ENCODE measurements at regions not wholly inside any gene's neighbourhood (a gene's known extent, or its start where the extent isn't known, plus 50 kb on each side); places are given as distances from the start of the nearest gene placed in this dataset.

- DNase-seq, result peak; percentile 42
- Mint-ChIP-seq H3K9me3 (ENCODE audit: insufficient read depth) (no peaks in the 10 kb centered on the region), H3K4me3 (no peak overlapping the region), H3K27me3 (peaks cover 56% of the 10 kb centered on the region), H3K27ac (no peak overlapping the region), H3K4me1 (peaks cover 8% of the 10 kb centered on the region)
- 21% methylated on average over 4 of the region's 7 CpGs for WGBS (ENCODE audit: insufficient coverage)
- Histone ChIP-seq H3K36me3 (replicated peaks in 1 of 2; ENCODE audit: control extremely low read depth in 1 of 2, control insufficient read depth in 1 of 2, extremely low read depth in 1 of 2, insufficient read depth in 2 of 2, low read length in 1 of 2) (no peaks in the 10 kb centered on the region), H3K9me3 (ENCODE audit: control extremely low read depth in 1 of 3, control insufficient read depth in 2 of 3, insufficient read depth in 1 of 3, low read length in 2 of 3) (peaks cover 0 to 3% (median 0%) of the 10 kb centered on the region in 3 donors), H3K79me2 (ENCODE audit: control insufficient read depth, insufficient read depth, low read length) (no peaks in the 10 kb centered on the region), H3K27me3 (replicated peaks in 1 of 4; ENCODE audit: control extremely low read depth in 1 of 4, control insufficient read depth in 3 of 4, insufficient read depth in 4 of 4, low read length in 3 of 4) (peaks cover 0 to 19% (median 16%) of the 10 kb centered on the region in 4 experiments), H3K4me1 (ENCODE audit: control insufficient read depth in 2 of 2, insufficient read depth in 2 of 2, low read length in 2 of 2) (peaks cover 0 to 4% of the 10 kb centered on the region in 2 donors), H3K27ac (ENCODE audit: low read length in 2 of 2) (no peak overlapping the region), H3K9ac (ENCODE audit: low read length) (no peak overlapping the region), H4K20me1 (ENCODE audit: control insufficient read depth, insufficient read depth, low read length, poor library complexity, severe bottlenecking) (no peaks in the 10 kb centered on the region), H3K4me2 (replicated peaks; ENCODE audit: low read depth, low read length, poor library complexity, severe bottlenecking) (no peak overlapping the region), H2AFZ (ENCODE audit: insufficient read depth, low read depth, low read length, poor library complexity, severe bottlenecking) (no peak overlapping the region), H3K4me3 (ENCODE audit: control extremely low read depth in 1 of 5, extremely low read depth in 1 of 5, insufficient read depth in 1 of 5, low read depth in 2 of 5, low read length in 4 of 5) (no peak overlapping the region)
- intact Hi-C loops (cut with micrococcal nuclease), result no loop called here
- ChIA-PET CTCF (interaction anchor here (0.7 to 2.8 kb wide), 6 partner anchors 11 to 1718 kb away, joined by 3 to 6 read pairs (median 4); no protein-coding TSS in a partner anchor), POLR2A (no interaction called here)
- no peak for ATAC-seq (ENCODE audit: low read depth)
- TF ChIP-seq, protein P1, sequence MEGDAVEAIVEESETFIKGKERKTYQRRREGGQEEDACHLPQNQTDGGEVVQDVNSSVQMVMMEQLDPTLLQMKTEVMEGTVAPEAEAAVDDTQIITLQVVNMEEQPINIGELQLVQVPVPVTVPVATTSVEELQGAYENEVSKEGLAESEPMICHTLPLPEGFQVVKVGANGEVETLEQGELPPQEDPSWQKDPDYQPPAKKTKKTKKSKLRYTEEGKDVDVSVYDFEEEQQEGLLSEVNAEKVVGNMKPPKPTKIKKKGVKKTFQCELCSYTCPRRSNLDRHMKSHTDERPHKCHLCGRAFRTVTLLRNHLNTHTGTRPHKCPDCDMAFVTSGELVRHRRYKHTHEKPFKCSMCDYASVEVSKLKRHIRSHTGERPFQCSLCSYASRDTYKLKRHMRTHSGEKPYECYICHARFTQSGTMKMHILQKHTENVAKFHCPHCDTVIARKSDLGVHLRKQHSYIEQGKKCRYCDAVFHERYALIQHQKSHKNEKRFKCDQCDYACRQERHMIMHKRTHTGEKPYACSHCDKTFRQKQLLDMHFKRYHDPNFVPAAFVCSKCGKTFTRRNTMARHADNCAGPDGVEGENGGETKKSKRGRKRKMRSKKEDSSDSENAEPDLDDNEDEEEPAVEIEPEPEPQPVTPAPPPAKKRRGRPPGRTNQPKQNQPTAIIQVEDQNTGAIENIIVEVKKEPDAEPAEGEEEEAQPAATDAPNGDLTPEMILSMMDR (IDR thresholded peaks at IDR 0.05), result peak; percentile 73
- no peak for TF ChIP-seq EZH2 (IDR thresholded peaks at IDR 0.05; ENCODE audit: borderline replicate concordance, insufficient read depth, low read depth, low read length, poor library complexity, severe bottlenecking)
These were observed 159.7 kb downstream of the POLR2M start for GRCh38 chr15:57866149-57866736.

DNA sequence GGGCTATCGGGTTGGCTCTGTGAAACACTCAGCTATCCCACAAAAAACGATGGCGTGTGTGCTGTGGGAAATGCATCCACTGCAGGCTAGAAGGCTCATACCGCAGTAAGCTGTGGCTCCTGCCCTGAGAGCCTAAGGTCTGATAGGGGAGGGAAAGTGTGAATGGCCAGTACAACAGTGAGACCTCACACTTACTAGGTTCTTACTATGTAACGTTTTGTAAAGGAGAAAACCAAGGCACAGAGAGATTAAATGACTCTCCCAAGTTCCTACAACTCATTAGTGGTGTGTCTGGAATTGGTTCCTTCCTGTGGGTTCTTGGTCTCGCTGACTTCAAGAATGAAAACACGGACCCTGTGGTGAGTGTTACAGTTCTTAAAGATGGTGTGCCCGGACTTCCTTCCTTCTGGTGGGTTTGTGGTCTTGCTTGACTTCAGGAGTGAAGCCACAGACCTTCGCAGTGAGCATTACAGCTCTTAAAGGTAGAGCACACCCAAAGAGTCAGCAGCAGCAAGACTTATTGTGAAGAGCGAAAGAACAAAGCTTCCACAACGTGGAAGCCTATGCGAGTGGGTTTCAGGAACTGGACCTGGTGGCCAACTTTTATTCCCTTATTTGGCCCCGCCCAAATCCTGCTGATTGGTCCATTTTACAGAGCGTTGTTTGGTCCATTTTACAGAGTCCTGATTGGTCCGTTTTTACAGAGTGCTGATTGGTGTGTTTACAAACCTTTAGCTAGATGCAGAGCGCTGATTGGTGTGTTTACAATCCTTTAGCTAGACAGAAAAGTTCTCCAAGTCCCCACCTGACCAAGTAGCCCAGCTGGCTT lies 161.7 kb downstream of the POLR2M start:
- H3K9ac ChIP-seq (ENCODE audit: low read length), result no peak overlapping the region
- H3K27ac ChIP-seq (ENCODE audit: low read length in 2 of 2), result no peak overlapping the region
- H3K36me3 ChIP-seq (replicated peaks in 1 of 2; ENCODE audit: control extremely low read depth in 1 of 2, control insufficient read depth in 1 of 2, extremely low read depth in 1 of 2, insufficient read depth in 2 of 2, low read length in 1 of 2), result no peaks in the 10 kb centered on the region
- WGBS (ENCODE audit: insufficient coverage), result 30% methylated on average over 10 of the region's 16 CpGs
- peaks cover 8% of the 10 kb centered on the region for H3K4me1 Mint-ChIP-seq
- DNase-seq (no peak), ATAC-seq (ENCODE audit: low read depth) (no peak)
- POLR2A ChIA-PET, result no interaction called here
- H2AFZ ChIP-seq (ENCODE audit: insufficient read depth, low read depth, low read length, poor library complexity, severe bottlenecking), result no peak overlapping the region
- H3K4me3 ChIP-seq (ENCODE audit: control extremely low read depth in 1 of 5, extremely low read depth in 1 of 5, insufficient read depth in 1 of 5, low read depth in 2 of 5, low read length in 4 of 5), result no peak overlapping the region
- peaks cover 0 to 3% (median 0%) of the 10 kb centered on the region in 3 donors for H3K9me3 ChIP-seq (ENCODE audit: control extremely low read depth in 1 of 3, control insufficient read depth in 2 of 3, insufficient read depth in 1 of 3, low read length in 2 of 3)
- H3K4me2 ChIP-seq (replicated peaks; ENCODE audit: low read depth, low read length, poor library complexity, severe bottlenecking), result no peak overlapping the region
- no peak overlapping the region for H3K27ac Mint-ChIP-seq
- H3K27me3 Mint-ChIP-seq, result peaks cover 66% of the 10 kb centered on the region
- H3K27me3 ChIP-seq (replicated peaks in 1 of 4; ENCODE audit: control extremely low read depth in 1 of 4, control insufficient read depth in 3 of 4, insufficient read depth in 4 of 4, low read length in 3 of 4), result peaks cover 0 to 32% (median 20%) of the 10 kb centered on the region in 4 experiments
- no peaks in the 10 kb centered on the region for H4K20me1 ChIP-seq (ENCODE audit: control insufficient read depth, insufficient read depth, low read length, poor library complexity, severe bottlenecking)
- CTCF ChIA-PET, result interaction anchor here (0.8 kb wide), 1 partner anchor 8 kb away, joined by 3 read pairs; no protein-coding TSS in a partner anchor
- H3K9me3 Mint-ChIP-seq (ENCODE audit: insufficient read depth), result no peaks in the 10 kb centered on the region
- no peaks in the 10 kb centered on the region for H3K79me2 ChIP-seq (ENCODE audit: control insufficient read depth, insufficient read depth, low read length)
- H3K4me3 Mint-ChIP-seq, result no peak overlapping the region
- intact Hi-C loops (cut with micrococcal nuclease), result no loop called here
- H3K4me1 ChIP-seq (ENCODE audit: control insufficient read depth in 2 of 2, insufficient read depth in 2 of 2, low read length in 2 of 2), result peaks cover 0 to 4% of the 10 kb centered on the region in 2 donors
- TF ChIP-seq, protein P1 (IDR thresholded peaks at IDR 0.05), result no peak
- no peak for TF ChIP-seq EZH2 (IDR thresholded peaks at IDR 0.05; ENCODE audit: borderline replicate concordance, insufficient read depth, low read depth, low read length, poor library complexity, severe bottlenecking)
